Transverse colon (tissue), 4 donors: ENCODE measurements at regions not wholly inside any gene's neighbourhood (a gene's known extent, or its start where the extent isn't known, plus 50 kb on each side); places are given as distances from the start of the nearest gene placed in this dataset.

Experiments
- DNase-seq: peaks from one replicate; pipeline ENCODE4 v3.0.0-alpha.2; 2019
- H3K27ac ChIP-seq, 4 donors: fragments of 200-600 bp; sonication (generic); 2 replicates each; pipeline ENCODE4 v1.5.1; 2016 to 2018; ENCODE audit warnings: inconsistent platforms in 4 of 4
- H3K27me3 ChIP-seq: fragments of 200-600 bp; sonication (generic); 2 replicates; pipeline ENCODE4 v1.5.1; 2017; ENCODE audit warnings: inconsistent platforms
- H3K36me3 ChIP-seq, 4 donors: fragments of 200-600 bp; sonication (generic); 2 replicates each; pipeline ENCODE4 v1.5.1; 2017 to 2019; ENCODE audit warnings: inconsistent platforms in 4 of 4
- H3K4me1 ChIP-seq, 4 donors: fragments of 200-600 bp; sonication (generic); 2 replicates each; pipeline ENCODE4 v1.5.1; 2017 to 2020; ENCODE audit warnings: inconsistent platforms in 4 of 4
- H3K4me3 ChIP-seq, 4 donors: fragments of 200-600 bp; sonication (generic); 1 replicate in 1 of 4; 2 replicates in 3 of 4; pipeline versions ENCODE4 v1.5.1 to v1.6.1; 2017 to 2019; ENCODE audit warnings: inconsistent platforms in 4 of 4
- H3K9me3 ChIP-seq, 2 donors: fragments of 200-600 bp; sonication (generic); 2 replicates each; pipeline ENCODE4 v1.5.1; 2017 to 2019; ENCODE audit warnings: inconsistent platforms in 2 of 2
- EP300 ChIP-seq: sonication (generic); formaldehyde crosslinking; IDR thresholded peaks from one replicate; pipeline ENCODE4 v1.6.1; 2017; ENCODE audit warnings: antibody characterized with exemption, low read depth
- POLR2A ChIP-seq: fragments of 450-650 bp; IDR thresholded peaks from one replicate; pipeline ENCODE4 v1.6.1; 2016; ENCODE audit warnings: antibody characterized with exemption, mild to moderate bottlenecking, moderate library complexity
- POLR2AphosphoS5 ChIP-seq, 3 donors: sonication (generic); formaldehyde crosslinking; IDR thresholded peaks; one replicate each; pipeline ENCODE4 v1.6.1; 2016; ENCODE audit warnings: antibody characterized with exemption in 3 of 3
- WGBS, 2 donors: methylation state at CpG; one replicate each; pipeline ENCODE4 v1.1.5; 2018; ENCODE audit warnings: low coverage in 1 of 2; 5-methylcytosine and 5-hydroxymethylcytosine counted together
- in situ Hi-C, 4 donors: fragments of 200-750 bp; cut with MboI; loops; one replicate each; pipeline versions ENCODE4 v1.15.0 to v1.15.1; 2017; ENCODE audit warnings: low sequenced_read_pairs in 3 of 4, low pct_ligation_motif_present in 1 of 4, low pct_unique_long_range_greater_than_20kb in 1 of 4
- intact Hi-C: fragments of 100-400 bp; cut with DNase I; formaldehyde crosslinking; loops from one replicate; pipeline ENCODE4 v1.15.1; 2023; ENCODE audit warnings: low total_unique reads
- TF ChIP-seq, protein P1 (sequence below), 5 experiments: fragments of 200-600 bp in 3 of 5; fragments of 450-650 bp in 2 of 5; sonication (generic) in 3 of 5; IDR thresholded peaks; 1 replicate in 2 of 5; 2 replicates in 3 of 5; pipeline ENCODE4 v1.5.1; 2016 to 2017; ENCODE audit warnings: antibody characterized with exemption in 5 of 5, inconsistent platforms in 3 of 5, mild to moderate bottlenecking in 2 of 5, moderate library complexity in 1 of 5

DNA sequence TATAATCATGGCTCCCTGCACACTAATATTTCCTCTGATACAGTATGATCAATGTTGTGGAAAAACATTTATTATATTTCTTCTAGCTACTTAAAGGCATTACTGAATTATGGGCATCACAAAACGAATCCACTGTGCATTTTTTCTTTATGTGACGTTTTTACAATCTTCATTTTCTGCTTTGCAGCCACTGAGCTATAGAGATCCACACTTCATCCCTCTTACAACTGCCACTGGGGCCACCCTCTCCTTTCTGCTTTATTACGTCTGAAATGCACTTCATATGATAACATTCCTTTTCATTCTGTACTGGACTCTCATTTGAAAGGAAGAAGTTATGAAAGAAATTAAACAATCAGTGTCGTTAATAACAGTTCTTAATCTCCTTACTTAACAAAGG, 394.5 kb upstream of the HNRNPA3 start:
- intact Hi-C loops = no loop called here
- WGBS, 2 donors = 74 to 90% methylated on average over 4 of the region's 4 CpGs
- in situ Hi-C loops = loop anchor here in 3 of 4 donors (25.0 kb wide), 4 partner anchors 319 to 706 kb away; partner anchors contain the start of genes HOXD10 (in 2 of the 3), HOXD11 (in 2 of the 3), HOXD9 (in 2 of the 3) and HOXD8 (in 1 of the 3)
- Histone ChIP-seq H3K27ac (no peak overlapping the region), H3K4me3 (no peak overlapping the region), H3K4me1 (no peaks in the 10 kb centered on the region), H3K27me3 (no peaks in the 10 kb centered on the region), H3K9me3 (no peaks in the 10 kb centered on the region), H3K36me3 (no peaks in the 10 kb centered on the region)
- DNase-seq = no peak
- TF ChIP-seq POLR2A (no peak), EP300 (no peak), POLR2AphosphoS5 (IDR thresholded peaks at IDR 0.05) (no peak)
- TF ChIP-seq, protein P1, sequence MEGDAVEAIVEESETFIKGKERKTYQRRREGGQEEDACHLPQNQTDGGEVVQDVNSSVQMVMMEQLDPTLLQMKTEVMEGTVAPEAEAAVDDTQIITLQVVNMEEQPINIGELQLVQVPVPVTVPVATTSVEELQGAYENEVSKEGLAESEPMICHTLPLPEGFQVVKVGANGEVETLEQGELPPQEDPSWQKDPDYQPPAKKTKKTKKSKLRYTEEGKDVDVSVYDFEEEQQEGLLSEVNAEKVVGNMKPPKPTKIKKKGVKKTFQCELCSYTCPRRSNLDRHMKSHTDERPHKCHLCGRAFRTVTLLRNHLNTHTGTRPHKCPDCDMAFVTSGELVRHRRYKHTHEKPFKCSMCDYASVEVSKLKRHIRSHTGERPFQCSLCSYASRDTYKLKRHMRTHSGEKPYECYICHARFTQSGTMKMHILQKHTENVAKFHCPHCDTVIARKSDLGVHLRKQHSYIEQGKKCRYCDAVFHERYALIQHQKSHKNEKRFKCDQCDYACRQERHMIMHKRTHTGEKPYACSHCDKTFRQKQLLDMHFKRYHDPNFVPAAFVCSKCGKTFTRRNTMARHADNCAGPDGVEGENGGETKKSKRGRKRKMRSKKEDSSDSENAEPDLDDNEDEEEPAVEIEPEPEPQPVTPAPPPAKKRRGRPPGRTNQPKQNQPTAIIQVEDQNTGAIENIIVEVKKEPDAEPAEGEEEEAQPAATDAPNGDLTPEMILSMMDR (IDR thresholded peaks at IDR 0.05) = no peak

DNA sequence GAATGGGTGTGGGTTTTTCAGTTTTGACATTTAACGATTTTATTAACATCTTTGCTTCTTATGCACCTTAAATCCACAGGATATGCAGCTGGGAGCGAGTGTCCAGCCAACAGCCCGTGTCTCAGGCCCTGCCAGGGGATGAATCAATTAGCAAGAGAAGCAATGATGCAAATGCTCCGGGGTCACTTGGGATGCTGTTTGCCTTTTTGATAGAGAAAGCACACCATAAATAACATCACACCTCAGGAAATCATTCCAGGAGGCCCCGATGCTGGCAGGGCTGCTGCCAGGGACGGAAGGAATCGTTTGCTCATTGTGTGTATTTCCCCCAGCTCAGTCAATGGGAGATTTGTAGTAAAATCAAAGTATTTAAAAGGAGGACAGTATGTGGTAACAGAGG, 394.0 kb upstream of the HNRNPA3 start:
- intact Hi-C loops = no loop called here
- H3K4me1 ChIP-seq = no peaks in the 10 kb centered on the region

DNA sequence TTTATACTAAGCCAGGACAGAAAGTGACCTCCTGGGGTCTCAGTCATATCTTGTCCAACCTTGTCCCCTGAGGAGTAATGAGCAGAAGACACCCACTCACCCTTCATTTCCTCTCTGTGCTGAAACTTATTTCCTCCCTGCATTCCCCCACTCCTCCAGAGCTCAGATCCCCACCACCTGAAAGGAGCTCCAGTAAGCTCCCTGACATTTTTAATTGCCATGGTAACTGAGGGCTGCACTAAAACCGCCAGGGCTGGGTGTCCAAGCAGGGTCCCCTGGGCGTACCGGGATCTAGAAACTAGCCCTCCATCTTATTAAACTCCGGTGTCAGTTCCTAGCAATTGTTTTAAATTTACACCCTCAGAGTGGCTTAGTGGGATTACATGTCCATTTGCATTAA, 393.3 kb upstream of the HNRNPA3 start:
- no peak overlapping the region for H3K27ac ChIP-seq
- H3K9me3 ChIP-seq = no peaks in the 10 kb centered on the region
- WGBS, 2 donors = 87% methylated on average over 4 of the region's 4 CpGs; no CpG with 5 or more reads in 1 of the 2 donors
- no peaks in the 10 kb centered on the region for H3K27me3 ChIP-seq
- H3K4me3 ChIP-seq = no peak overlapping the region
- DNase-seq = no peak
- in situ Hi-C loops (loop anchor here in 3 of 4 donors (25.0 kb wide), 4 partner anchors 318 to 707 kb away; partner anchors contain the start of genes HOXD10 (in 2 of the 3), HOXD11 (in 2 of the 3), HOXD9 (in 2 of the 3) and HOXD8 (in 1 of the 3)), intact Hi-C loops (no loop called here)
- no peak for TF ChIP-seq POLR2AphosphoS5 (IDR thresholded peaks at IDR 0.05)
- TF ChIP-seq, protein P1 (IDR thresholded peaks at IDR 0.05) = no peak
- no peaks in the 10 kb centered on the region for H3K36me3 ChIP-seq
- H3K4me1 ChIP-seq = no peaks in the 10 kb centered on the region

More for the DNA sequence above, 394.0 kb upstream of the HNRNPA3 start:
- no peak for DNase-seq
- Histone ChIP-seq H3K4me3 (no peak overlapping the region), H3K36me3 (no peaks in the 10 kb centered on the region), H3K9me3 (no peaks in the 10 kb centered on the region), H3K27ac (no peak overlapping the region), H3K27me3 (no peaks in the 10 kb centered on the region)
- TF ChIP-seq, protein P1 (IDR thresholded peaks at IDR 0.05) = no peak
- WGBS, 2 donors = 60 to 69% methylated on average over 2 to 7 of the region's 7 CpGs
- in situ Hi-C loops = loop anchor here in 3 of 4 donors (25.0 kb wide), 4 partner anchors 319 to 706 kb away; partner anchors contain the start of genes HOXD10 (in 2 of the 3), HOXD11 (in 2 of the 3), HOXD9 (in 2 of the 3) and HOXD8 (in 1 of the 3)

DNA sequence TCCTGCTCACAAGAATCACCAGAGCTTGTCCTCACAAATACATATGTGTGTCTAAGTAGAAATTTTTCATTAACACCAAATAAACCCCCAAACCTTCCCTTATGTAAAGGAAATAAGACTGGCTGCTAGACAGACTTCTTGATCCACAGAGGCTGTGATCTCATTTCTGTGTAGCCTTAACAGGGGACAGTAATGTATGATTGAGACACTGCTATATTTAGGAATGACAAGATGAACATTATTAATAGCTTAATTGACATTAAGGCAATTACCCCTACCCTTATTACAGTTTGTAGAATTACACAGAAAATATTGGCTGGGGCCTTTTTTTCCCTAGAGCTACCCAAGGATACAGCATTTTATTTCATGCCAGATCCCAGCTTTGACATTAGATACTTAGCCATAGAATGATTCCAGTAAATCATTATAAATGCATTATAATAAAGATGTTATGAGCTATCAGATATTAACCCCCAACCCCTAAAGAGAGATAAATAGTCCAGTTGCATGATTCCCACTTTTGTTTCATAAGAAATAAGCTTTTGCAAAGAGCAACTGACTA, 392.1 kb upstream of the HNRNPA3 start:
- no peak for DNase-seq
- in situ Hi-C loops (loop anchor here in 3 of 4 donors (25.0 kb wide), 4 partner anchors 317 to 708 kb away; partner anchors contain the start of genes HOXD10 (in 2 of the 3), HOXD11 (in 2 of the 3), HOXD9 (in 2 of the 3) and HOXD8 (in 1 of the 3)), intact Hi-C loops (no loop called here)
- Histone ChIP-seq H3K27ac (no peak overlapping the region), H3K9me3 (no peaks in the 10 kb centered on the region), H3K36me3 (no peaks in the 10 kb centered on the region), H3K27me3 (no peaks in the 10 kb centered on the region), H3K4me1 (no peaks in the 10 kb centered on the region), H3K4me3 (no peak overlapping the region)
- TF ChIP-seq POLR2AphosphoS5 (IDR thresholded peaks at IDR 0.05) (no peak), POLR2A (no peak), EP300 (no peak)
